IMR-90 (cell line): ENCODE measurements at regions not wholly inside any gene's neighbourhood (a gene's known extent, or its start where the extent isn't known, plus 50 kb on each side); places are given as distances from the start of the nearest gene placed in this dataset.

Experiments
- ATAC-seq: fragments of 200-7000 bp; cut with Tn5 transposase; 2 replicates; pipeline ENCODE4 v1.9.1; 2020; ENCODE audit warnings: low read depth, mild to moderate bottlenecking, moderate library complexity
- BruUV-seq: library from RNA; stranded (reverse); fragments of 400-500 nt; replicated peaks from 2 replicates; lab custom pipeline; 2021; lab: Mats Ljungman, UMichigan
- CTCF ChIA-PET: fragments of 300-600 bp; formaldehyde crosslinking; extraction: SDS; loops from one replicate; lab custom pipeline; 2021; ENCODE audit warnings: antibody characterized with exemption; lab: Yijun Ruan, JAX
- POLR2A ChIA-PET: fragments of 300-600 bp; sonication (Branson Sonifier 250); formaldehyde crosslinking; loops from one replicate; lab custom pipeline; 2022; ENCODE audit warnings: antibody characterized with exemption; ENCODE audit not compliant: unreplicated experiment; lab: Charles Lee
- DNase-seq: peaks from one replicate; pipeline ENCODE4 v3.0.0; 2013
- H2AFZ ChIP-seq: replicated peaks from 2 replicates; pipeline ENCODE3; 2013; ENCODE audit warnings: low read length, mild to moderate bottlenecking; ENCODE audit not compliant: poor library complexity
- H2AK5ac ChIP-seq: 2 replicates; pipeline ENCODE4 v1.6.1; 2013; ENCODE audit warnings: low read depth, low read length, inconsistent platforms
- H2AK9ac ChIP-seq: replicated peaks from 2 replicates; pipeline ENCODE3; 2013; ENCODE audit warnings: mild to moderate bottlenecking, low read depth, low read length, moderate library complexity; ENCODE audit not compliant: poor library complexity
- H2BK120ac ChIP-seq: 2 replicates; pipeline ENCODE4 v1.6.1; 2013; ENCODE audit warnings: low read depth, low read length, inconsistent platforms
- H2BK15ac ChIP-seq: 3 replicates; pipeline ENCODE4 v1.6.1; 2013; ENCODE audit warnings: low read depth, low read length, inconsistent platforms
- H2BK20ac ChIP-seq: 2 replicates; pipeline ENCODE4 v1.6.1; 2013; ENCODE audit warnings: low read depth, mild to moderate bottlenecking, inconsistent platforms, low read length, moderate library complexity
- H2BK5ac ChIP-seq: 2 replicates; pipeline ENCODE4 v1.6.1; 2013; ENCODE audit warnings: mild to moderate bottlenecking, low read depth, low read length, inconsistent platforms; ENCODE audit not compliant: poor library complexity, severe bottlenecking
- H3K14ac ChIP-seq: replicated peaks from 2 replicates; pipeline ENCODE4 v1.6.1; 2013; ENCODE audit warnings: low read depth, low read length, inconsistent platforms
- H3K18ac ChIP-seq: 2 replicates; pipeline ENCODE4 v1.6.1; 2013; ENCODE audit warnings: low read depth, low read length, control low read depth
- H3K23ac ChIP-seq: 2 replicates; pipeline ENCODE4 v1.6.1; 2013; ENCODE audit warnings: low read depth, low read length, inconsistent platforms
- H3K27ac ChIP-seq: 2 replicates; pipeline ENCODE4 v1.5.1; 2013; ENCODE audit warnings: mild to moderate bottlenecking, control low read depth, low read length; ENCODE audit not compliant: insufficient read depth
- H3K27me3 ChIP-seq: 2 replicates; pipeline ENCODE4 v1.6.1; 2013; ENCODE audit warnings: low read length; ENCODE audit not compliant: control insufficient read depth, insufficient read depth
- H3K36me3 ChIP-seq: 2 replicates; pipeline ENCODE4 v1.6.1; 2013; ENCODE audit warnings: low read length, mixed read lengths; ENCODE audit not compliant: control insufficient read depth, insufficient read depth
- H3K4ac ChIP-seq: 2 replicates; pipeline ENCODE4 v1.6.1; 2013; ENCODE audit warnings: low read depth, low read length, inconsistent platforms
- H3K4me1 ChIP-seq: 2 replicates; pipeline ENCODE4 v1.6.1; 2013; ENCODE audit warnings: low read length, mixed read lengths; ENCODE audit not compliant: control insufficient read depth, insufficient read depth
- H3K4me2 ChIP-seq: 2 replicates; pipeline ENCODE4 v1.6.1; 2013; ENCODE audit warnings: low read depth, mild to moderate bottlenecking, control low read depth, low read length, moderate library complexity
- H3K4me3 ChIP-seq: 2 replicates; pipeline ENCODE4 v1.5.1; 2013; ENCODE audit warnings: low read depth, mild to moderate bottlenecking, control low read depth, low read length, moderate library complexity; ENCODE audit not compliant: insufficient read depth
- H3K56ac ChIP-seq: 2 replicates; pipeline ENCODE4 v1.6.1; 2013; ENCODE audit warnings: low read length, inconsistent platforms; ENCODE audit not compliant: insufficient read depth; ENCODE audit errors: extremely low read depth
- H3K79me1 ChIP-seq, 2 experiments: 2 replicates each; pipeline ENCODE4 v1.6.1; 2013; ENCODE audit warnings: low read length in 2 of 2, inconsistent platforms in 1 of 2, low read depth in 1 of 2
- H3K9ac ChIP-seq: 2 replicates; pipeline ENCODE4 v1.6.1; 2013; ENCODE audit warnings: low read depth, low read length, control low read depth
- H3K9me1 ChIP-seq: 2 replicates; pipeline ENCODE4 v1.6.1; 2013; ENCODE audit warnings: low read length, inconsistent platforms; ENCODE audit not compliant: insufficient read depth
- H3K9me3 ChIP-seq: 2 replicates; pipeline ENCODE4 v1.6.1; 2013; ENCODE audit warnings: low read length; ENCODE audit not compliant: control insufficient read depth, insufficient read depth
- H4K20me1 ChIP-seq: 2 replicates; pipeline ENCODE4 v1.6.1; 2013; ENCODE audit warnings: low read length, inconsistent platforms; ENCODE audit not compliant: insufficient read depth
- H4K5ac ChIP-seq: 2 replicates; pipeline ENCODE4 v1.6.1; 2013; ENCODE audit warnings: mild to moderate bottlenecking, low read depth, low read length, control low read depth
- H4K8ac ChIP-seq, 2 experiments: 2 replicates each; pipeline ENCODE4 v1.6.1; 2013; ENCODE audit warnings: low read depth in 2 of 2, low read length in 2 of 2, control low read depth in 1 of 2, inconsistent platforms in 1 of 2
- H4K91ac ChIP-seq: 2 replicates; pipeline ENCODE4 v1.6.1; 2013; ENCODE audit warnings: low read depth, low read length, inconsistent platforms; ENCODE audit not compliant: insufficient read depth
- BHLHE40 ChIP-seq: fragments of 150-350 bp; IDR thresholded peaks from 2 replicates; pipeline ENCODE4 v1.6.1; 2016; ENCODE audit warnings: mild to moderate bottlenecking, low read depth, low read length
- CEBPB ChIP-seq: IDR thresholded peaks from 2 replicates; pipeline ENCODE4 v1.6.1; 2012; ENCODE audit warnings: low read depth, low read length, improper control_type of control experiment
- CHD1 ChIP-seq: IDR thresholded peaks from 2 replicates; pipeline ENCODE4 v1.6.1; 2012; ENCODE audit warnings: low read depth, low read length, improper control_type of control experiment
- CTCF ChIP-seq: conservative IDR thresholded peaks from 2 replicates; pipeline ENCODE4 v1.5.1; 2012; ENCODE audit warnings: mild to moderate bottlenecking, low read depth, low read length, improper control_type of control experiment
- ELK1 ChIP-seq: fragments of 150-350 bp; IDR thresholded peaks from 2 replicates; pipeline ENCODE4 v1.6.1; 2016; ENCODE audit warnings: low read depth, mild to moderate bottlenecking, low read length, moderate library complexity, borderline replicate concordance
- FOS ChIP-seq: fragments of 150-350 bp; IDR thresholded peaks from 2 replicates; pipeline ENCODE4 v1.6.1; 2016; ENCODE audit warnings: low read depth, low read length
- MAFK ChIP-seq: IDR thresholded peaks from 2 replicates; pipeline ENCODE4 v1.6.1; 2012; ENCODE audit warnings: low read depth, low read length, improper control_type of control experiment
- MAZ ChIP-seq: IDR thresholded peaks from 2 replicates; pipeline ENCODE4 v1.6.1; 2012; ENCODE audit warnings: low read depth, mild to moderate bottlenecking, low read length, improper control_type of control experiment, moderate library complexity, borderline replicate concordance
- MXI1 ChIP-seq: IDR thresholded peaks from 2 replicates; pipeline ENCODE4 v1.6.1; 2012; ENCODE audit warnings: low read depth, mild to moderate bottlenecking, low read length, moderate library complexity, borderline replicate concordance
- NFE2L2 ChIP-seq: fragments of 150-350 bp; IDR thresholded peaks from 2 replicates; pipeline ENCODE4 v1.6.1; 2016; ENCODE audit warnings: low read depth, mild to moderate bottlenecking, low read length
- POLR2A ChIP-seq: IDR thresholded peaks from 2 replicates; pipeline ENCODE4 v1.6.1; 2012; ENCODE audit warnings: mild to moderate bottlenecking, low read depth, low read length
- RAD21 ChIP-seq: IDR thresholded peaks from 2 replicates; pipeline ENCODE4 v1.6.1; 2012; ENCODE audit warnings: low read length, improper control_type of control experiment
- RCOR1 ChIP-seq: IDR thresholded peaks from 2 replicates; pipeline ENCODE4 v1.6.1; 2012; ENCODE audit warnings: mild to moderate bottlenecking, low read length, improper control_type of control experiment; ENCODE audit not compliant: insufficient replicate concordance
- RFX5 ChIP-seq: IDR thresholded peaks from 2 replicates; pipeline ENCODE4 v1.8.0; 2012; ENCODE audit warnings: low read depth, mild to moderate bottlenecking, low read length, moderate library complexity
- SMC3 ChIP-seq: fragments of 150-350 bp; IDR thresholded peaks from 2 replicates; pipeline ENCODE4 v1.6.1; 2016; ENCODE audit warnings: low read depth, mild to moderate bottlenecking, antibody characterized with exemption, low read length, moderate library complexity
- USF2 ChIP-seq: fragments of 150-350 bp; IDR thresholded peaks from 2 replicates; pipeline ENCODE4 v1.6.1; 2017; ENCODE audit warnings: mild to moderate bottlenecking, antibody characterized with exemption, low read length, low read depth
- WGBS, 2 experiments: methylation state at CpG; one replicate each; pipeline versions ENCODE4 v1.1.5 to v1.1.7; 2013; ENCODE audit warnings: missing lambda C conversion rate in 2 of 2; ENCODE audit not compliant: insufficient read length in 1 of 2; ENCODE audit errors: extremely low coverage in 2 of 2; 5-methylcytosine and 5-hydroxymethylcytosine counted together
- dilution Hi-C: fragments of 300-500 bp; cut with HindIII; formaldehyde crosslinking; loops from one replicate; pipeline ENCODE4 v1.14.3; 2018; ENCODE audit warnings: low sequenced_read_pairs; ENCODE audit not compliant: unreplicated experiment
- in situ Hi-C: fragments of 300-500 bp; cut with MboI; formaldehyde crosslinking; loops from 3 replicates; pipeline ENCODE4 v1.14.3; 2019; ENCODE audit warnings: low sequenced_read_pairs, inconsistent platforms, mixed read lengths
- intact Hi-C: fragments of 100-400 bp; cut with micrococcal nuclease; formaldehyde crosslinking; loops from 2 replicates; pipeline ENCODE4 v1.10.0; 2022

GRCh38 chr6:6529275-6529674 lies 59.2 kb upstream of the LY86 start:
- Histone ChIP-seq H3K27me3 (no peaks in the 10 kb centered on the region), H4K91ac (no peak overlapping the region), H4K8ac (no peak overlapping the region), H3K79me1 (no peaks in the 10 kb centered on the region), H2AK9ac (no peak overlapping the region), H2BK15ac (no peak overlapping the region), H2BK120ac (no peak overlapping the region), H3K18ac (no peak overlapping the region), H2BK5ac (no peak overlapping the region), H2AFZ (no peak overlapping the region), H3K4me3 (no peak overlapping the region), H3K9me1 (no peaks in the 10 kb centered on the region), H4K20me1 (no peaks in the 10 kb centered on the region), H4K5ac (no peak overlapping the region), H3K9me3 (peaks cover 10% of the 10 kb centered on the region; the same call in 1 of the 2 replicates), H3K56ac (no peak overlapping the region), H3K4me1 (no peaks in the 10 kb centered on the region), H3K27ac (no peak overlapping the region), H3K14ac (no peak overlapping the region), H3K4ac (no peak overlapping the region), H3K23ac (no peak overlapping the region), H2BK20ac (no peak overlapping the region), H3K4me2 (no peak overlapping the region), H3K9ac (no peak overlapping the region), H2AK5ac (no peak overlapping the region), H3K36me3 (no peaks in the 10 kb centered on the region)
- dilution Hi-C loops (no loop called here), in situ Hi-C loops (loop anchor here (25.0 kb wide), 1 partner anchor 1317 kb away; no protein-coding TSS in a partner anchor), intact Hi-C loops (no loop called here)
- no peak for TF ChIP-seq CEBPB
- no peak for TF ChIP-seq RFX5
- no peak for TF ChIP-seq SMC3
- TF ChIP-seq POLR2A: no peak
- no peak for TF ChIP-seq RAD21
- no peak for TF ChIP-seq CHD1
- no peak for TF ChIP-seq CTCF
- TF ChIP-seq RCOR1: no peak
- no peak for TF ChIP-seq MAFK
- TF ChIP-seq NFE2L2: no peak
- no peak for TF ChIP-seq ELK1
- TF ChIP-seq FOS: no peak
- TF ChIP-seq MAZ: no peak
- no peak for TF ChIP-seq USF2
- TF ChIP-seq BHLHE40: no peak
- no peak for TF ChIP-seq MXI1
- WGBS, 2 experiments: no CpG with 5 or more reads among the region's 3 CpGs
- BruUV-seq: no TSS peak
- CTCF ChIA-PET: interaction anchor here (1.3 kb wide), 1 partner anchor 18 kb away, joined by 4 read pairs; no protein-coding TSS in a partner anchor
- POLR2A ChIA-PET: no interaction called here
- DNase-seq (no peak), ATAC-seq (no peak)
